Naive thymus-derived CD4-positive, alpha-beta T cell (primary cell): ENCODE measurements at regions not wholly inside any gene's neighbourhood (a gene's known extent, or its start where the extent isn't known, plus 50 kb on each side); places are given as distances from the start of the nearest gene placed in this dataset.

Experiments
- ATAC-seq: fragments of 150-1000 bp; cut with Tn5 transposase; 2 replicates; pipeline ENCODE4 v1.10.0; 2021; ENCODE audit warnings: mild to moderate bottlenecking, moderate library complexity
- CTCF ChIA-PET: fragments of 350-600 bp; sonication (Branson Sonifier 250); formaldehyde crosslinking; loops from one replicate; lab custom pipeline; 2021; ENCODE audit warnings: antibody characterized with exemption; lab: Charles Lee
- POLR2A ChIA-PET: fragments of 350-600 bp; sonication (Branson Sonifier 250); formaldehyde crosslinking; loops from one replicate; lab custom pipeline; 2021; ENCODE audit warnings: antibody characterized with exemption, inconsistent platforms; lab: Charles Lee
- DNase-seq, 9 donors: peaks; one replicate each; pipeline versions ENCODE4 v3.0.0 to v3.0.0-alpha.2; 2020 to 2022; ENCODE audit warnings: mixed read lengths in 1 of 9
- H3K27ac ChIP-seq: one replicate; pipeline ENCODE4 v1.7.0; 2013; ENCODE audit warnings: mild to moderate bottlenecking, low read depth, low read length, moderate library complexity
- H3K27me3 ChIP-seq, 2 donors: one replicate each; pipeline ENCODE4 v1.7.0; 2013; ENCODE audit warnings: low read length in 2 of 2, mild to moderate bottlenecking in 2 of 2, moderate library complexity in 2 of 2; ENCODE audit not compliant: control insufficient read depth in 2 of 2, insufficient read depth in 2 of 2
- H3K36me3 ChIP-seq, 3 experiments: 1 replicate in 2 of 3; 2 replicates in 1 of 3; pipeline ENCODE4 v1.7.0; 2013; ENCODE audit warnings: low read length in 3 of 3, mild to moderate bottlenecking in 3 of 3, moderate library complexity in 1 of 3; ENCODE audit not compliant: insufficient read depth in 3 of 3, control insufficient read depth in 2 of 3
- H3K4me1 ChIP-seq, 2 donors: one replicate each; pipeline ENCODE4 v1.7.0; 2013; ENCODE audit warnings: low read length in 2 of 2, mild to moderate bottlenecking in 2 of 2, moderate library complexity in 1 of 2; ENCODE audit not compliant: control insufficient read depth in 2 of 2, insufficient read depth in 2 of 2
- H3K4me3 ChIP-seq: 2 replicates; pipeline ENCODE4 v1.7.0; 2013; ENCODE audit warnings: mild to moderate bottlenecking, low read length
- H3K9me3 ChIP-seq, 3 experiments: 1 replicate in 2 of 3; 2 replicates in 1 of 3; pipeline ENCODE4 v1.7.0; 2013; ENCODE audit warnings: low read length in 3 of 3; ENCODE audit not compliant: control insufficient read depth in 2 of 3
- H3K27ac Mint-ChIP-seq, 9 donors: one replicate each; pipeline ENCODE4 v1.8.0; 2020 to 2022; ENCODE audit warnings: mixed read lengths in 9 of 9, mild to moderate bottlenecking in 8 of 9, moderate library complexity in 5 of 9, inconsistent platforms in 2 of 9
- H3K27me3 Mint-ChIP-seq, 5 donors: one replicate each; pipeline ENCODE4 v1.8.0; 2021 to 2022; ENCODE audit warnings: mixed read lengths in 5 of 5, mild to moderate bottlenecking in 1 of 5
- H3K36me3 Mint-ChIP-seq, 5 donors: one replicate each; pipeline ENCODE4 v1.8.0; 2020 to 2022; ENCODE audit warnings: mixed read lengths in 5 of 5, mild to moderate bottlenecking in 3 of 5, inconsistent platforms in 1 of 5
- H3K4me1 Mint-ChIP-seq, 7 donors: one replicate each; pipeline ENCODE4 v1.8.0; 2020 to 2022; ENCODE audit warnings: mixed read lengths in 7 of 7, mild to moderate bottlenecking in 3 of 7, inconsistent platforms in 1 of 7
- H3K4me3 Mint-ChIP-seq, 10 donors: one replicate each; pipeline ENCODE4 v1.8.0; 2020 to 2022; ENCODE audit warnings: mild to moderate bottlenecking in 10 of 10, mixed read lengths in 10 of 10, moderate library complexity in 6 of 10, inconsistent platforms in 2 of 10
- H3K9me3 Mint-ChIP-seq, 11 donors: one replicate each; pipeline ENCODE4 v1.8.0; 2020 to 2022; ENCODE audit warnings: mixed read lengths in 11 of 11, mild to moderate bottlenecking in 4 of 11, inconsistent platforms in 1 of 11, moderate library complexity in 1 of 11
- intact Hi-C, 2 donors: fragments of 100-400 bp; cut with micrococcal nuclease; formaldehyde crosslinking; loops; one replicate each; pipeline ENCODE4 v1.15.1; 2023

- ATAC-seq: no peak
- H3K27ac ChIP-seq: no peak overlapping the region
- ChIA-PET POLR2A (no interaction called here), CTCF (no interaction called here)
- H3K4me3 Mint-ChIP-seq: no peak overlapping the region
- H3K36me3 ChIP-seq: no peaks in the 10 kb centered on the region
- intact Hi-C loops: no loop called here
- H3K36me3 Mint-ChIP-seq: peaks cover 0 to 5% (median 0%) of the 10 kb centered on the region in 5 donors
- no peaks in the 10 kb centered on the region for H3K27me3 ChIP-seq
- no peak overlapping the region for H3K4me3 ChIP-seq
- H3K4me1 ChIP-seq: no peaks in the 10 kb centered on the region
- no peak overlapping the region for H3K27ac Mint-ChIP-seq
- no peak for DNase-seq
- H3K27me3 Mint-ChIP-seq: peaks cover 2 to 41% (median 19%) of the 10 kb centered on the region in 5 donors
- H3K9me3 Mint-ChIP-seq: no peaks in the 10 kb centered on the region
- no peaks in the 10 kb centered on the region for H3K4me1 Mint-ChIP-seq
- H3K9me3 ChIP-seq: no peaks in the 10 kb centered on the region
These were observed 129.3 kb upstream of the NSMCE3 start for GRCh38 chr15:29398907-29399306.

GRCh38 chr15:29396176-29396811 is 126.7 kb upstream of the NSMCE3 start:
- ATAC-seq (no peak), DNase-seq (no peak)
- peaks cover 0 to 6% (median 5%) of the 10 kb centered on the region in 11 donors for H3K9me3 Mint-ChIP-seq
- Histone ChIP-seq H3K4me1 (no peaks in the 10 kb centered on the region), H3K4me3 (no peak overlapping the region), H3K9me3 (no peaks in the 10 kb centered on the region), H3K27me3 (no peaks in the 10 kb centered on the region), H3K27ac (no peak overlapping the region), H3K36me3 (no peaks in the 10 kb centered on the region)
- ChIA-PET CTCF (no interaction called here), POLR2A (no interaction called here)
- no peak overlapping the region for H3K27ac Mint-ChIP-seq
- intact Hi-C loops: no loop called here
- H3K4me3 Mint-ChIP-seq: no peak overlapping the region
- no peaks in the 10 kb centered on the region for H3K4me1 Mint-ChIP-seq
- peaks cover 2 to 33% (median 22%) of the 10 kb centered on the region in 5 donors for H3K27me3 Mint-ChIP-seq
- H3K36me3 Mint-ChIP-seq: peaks cover 0 to 5% (median 0%) of the 10 kb centered on the region in 5 donors

- Histone ChIP-seq H3K36me3 (no peaks in the 10 kb centered on the region), H3K9me3 (no peaks in the 10 kb centered on the region), H3K27me3 (no peaks in the 10 kb centered on the region), H3K27ac (no peak overlapping the region), H3K4me1 (no peaks in the 10 kb centered on the region), H3K4me3 (no peak overlapping the region)
- no peaks in the 10 kb centered on the region for H3K4me1 Mint-ChIP-seq
- ChIA-PET CTCF (no interaction called here), POLR2A (no interaction called here)
- H3K9me3 Mint-ChIP-seq: peaks cover 0 to 6% (median 5%) of the 10 kb centered on the region in 11 donors
- H3K36me3 Mint-ChIP-seq: peaks cover 0 to 5% (median 0%) of the 10 kb centered on the region in 5 donors
- DNase-seq (no peak), ATAC-seq (no peak)
- H3K27me3 Mint-ChIP-seq: peaks cover 2 to 21% (median 18%) of the 10 kb centered on the region in 5 donors
- intact Hi-C loops: no loop called here
- H3K27ac Mint-ChIP-seq: no peak overlapping the region
- H3K4me3 Mint-ChIP-seq: no peak overlapping the region
These were observed 123.8 kb upstream of the NSMCE3 start for GRCh38 chr15:29393443-29393842.

- Mint-ChIP-seq H3K36me3 (peaks cover 0 to 5% (median 0%) of the 10 kb centered on the region in 5 donors), H3K4me1 (no peaks in the 10 kb centered on the region), H3K9me3 (peaks cover 0 to 6% (median 5%) of the 10 kb centered on the region in 11 donors), H3K27me3 (peaks cover 0 to 15% (median 10%) of the 10 kb centered on the region in 5 donors), H3K4me3 (no peak overlapping the region), H3K27ac (no peak overlapping the region)
- Histone ChIP-seq H3K27ac (no peak overlapping the region), H3K27me3 (no peaks in the 10 kb centered on the region), H3K4me1 (no peaks in the 10 kb centered on the region), H3K9me3 (no peaks in the 10 kb centered on the region), H3K4me3 (no peak overlapping the region), H3K36me3 (no peaks in the 10 kb centered on the region)
- DNase-seq: no peak
- ATAC-seq: no peak
- intact Hi-C loops: no loop called here
- ChIA-PET POLR2A (no interaction called here), CTCF (no interaction called here)
These were observed 122.7 kb upstream of the NSMCE3 start for GRCh38 chr15:29392358-29392757.

GRCh38 chr15:29390051-29390450 is 120.4 kb upstream of the NSMCE3 start:
- no peak for ATAC-seq
- H3K4me3 Mint-ChIP-seq: no peak overlapping the region
- Histone ChIP-seq H3K4me3 (no peak overlapping the region), H3K27ac (no peak overlapping the region), H3K27me3 (no peaks in the 10 kb centered on the region), H3K36me3 (no peaks in the 10 kb centered on the region), H3K9me3 (no peaks in the 10 kb centered on the region), H3K4me1 (no peaks in the 10 kb centered on the region)
- H3K27me3 Mint-ChIP-seq: peaks cover 0 to 30% (median 3%) of the 10 kb centered on the region in 5 donors
- POLR2A ChIA-PET: no interaction called here
- CTCF ChIA-PET: no interaction called here
- no peaks in the 10 kb centered on the region for H3K4me1 Mint-ChIP-seq
- H3K9me3 Mint-ChIP-seq: peaks cover 0 to 9% (median 5%) of the 10 kb centered on the region in 11 donors
- no peak overlapping the region for H3K27ac Mint-ChIP-seq
- intact Hi-C loops: no loop called here
- H3K36me3 Mint-ChIP-seq: peaks cover 0 to 2% (median 0%) of the 10 kb centered on the region in 5 donors
- no peak for DNase-seq

- no peak overlapping the region for H3K27ac Mint-ChIP-seq
These were observed 116.9 kb upstream of the NSMCE3 start for GRCh38 chr15:29386523-29386922.

GRCh38 chr15:29383367-29383766 is 113.7 kb upstream of the NSMCE3 start:
- H3K36me3 Mint-ChIP-seq: peaks cover 0 to 3% (median 0%) of the 10 kb centered on the region in 5 donors
- ATAC-seq: no peak
- CTCF ChIA-PET: no interaction called here
- no peaks in the 10 kb centered on the region for H3K27me3 ChIP-seq
- no peak overlapping the region for H3K4me3 ChIP-seq
- POLR2A ChIA-PET: no interaction called here
- no peak overlapping the region for H3K4me3 Mint-ChIP-seq
- peaks cover 0 to 51% (median 13%) of the 10 kb centered on the region in 5 donors for H3K27me3 Mint-ChIP-seq
- H3K4me1 Mint-ChIP-seq: no peaks in the 10 kb centered on the region
- no peak overlapping the region for H3K27ac ChIP-seq
- no peaks in the 10 kb centered on the region for H3K4me1 ChIP-seq
- H3K27ac Mint-ChIP-seq: no peak overlapping the region
- no peaks in the 10 kb centered on the region for H3K36me3 ChIP-seq
- peaks cover 0 to 3% (median 0%) of the 10 kb centered on the region in 11 donors for H3K9me3 Mint-ChIP-seq
- no peak for DNase-seq
- intact Hi-C loops: no loop called here
- H3K9me3 ChIP-seq: no peaks in the 10 kb centered on the region

More at GRCh38 chr15:29386523-29386922, 116.9 kb upstream of the NSMCE3 start:
- ATAC-seq (no peak), DNase-seq (no peak)
- H3K9me3 ChIP-seq: no peaks in the 10 kb centered on the region
- H3K4me1 Mint-ChIP-seq: no peaks in the 10 kb centered on the region
- intact Hi-C loops: no loop called here
- peaks cover 0 to 56% (median 12%) of the 10 kb centered on the region in 5 donors for H3K27me3 Mint-ChIP-seq
- no peak overlapping the region for H3K4me3 ChIP-seq
- no peaks in the 10 kb centered on the region for H3K36me3 ChIP-seq
- no peaks in the 10 kb centered on the region for H3K4me1 ChIP-seq
- POLR2A ChIA-PET: no interaction called here
- H3K9me3 Mint-ChIP-seq: peaks cover 0 to 4% (median 0%) of the 10 kb centered on the region in 11 donors
- CTCF ChIA-PET: no interaction called here
- H3K27me3 ChIP-seq: no peaks in the 10 kb centered on the region
- H3K4me3 Mint-ChIP-seq: no peak overlapping the region
- no peak overlapping the region for H3K27ac ChIP-seq
- peaks cover 0 to 3% (median 0%) of the 10 kb centered on the region in 5 donors for H3K36me3 Mint-ChIP-seq
